Activated T-helper 9 cell treated with anti-CD3 and anti-CD28 coated beads, Interleukin-2, amount 50 U/mL, for 16 hours (primary cell): ENCODE measurements at regions not wholly inside any gene's neighbourhood (a gene's known extent, or its start where the extent isn't known, plus 50 kb on each side); places are given as distances from the start of the nearest gene placed in this dataset.
"Not testable (repeated sequence)": the region's sequence is repeated elsewhere in the genome, so short reads cannot be mapped to it uniquely, and the experiment has no call there.

Experiments used
- DNase-seq: peaks from one replicate; pipeline ENCODE4 v3.0.0-alpha.2; 2020; ENCODE audit warnings: low read depth

- no peak for DNase-seq
Measured at GRCh38 chr4:116539744-116540143, 545.6 kb downstream of the TRAM1L1 start.

DNA sequence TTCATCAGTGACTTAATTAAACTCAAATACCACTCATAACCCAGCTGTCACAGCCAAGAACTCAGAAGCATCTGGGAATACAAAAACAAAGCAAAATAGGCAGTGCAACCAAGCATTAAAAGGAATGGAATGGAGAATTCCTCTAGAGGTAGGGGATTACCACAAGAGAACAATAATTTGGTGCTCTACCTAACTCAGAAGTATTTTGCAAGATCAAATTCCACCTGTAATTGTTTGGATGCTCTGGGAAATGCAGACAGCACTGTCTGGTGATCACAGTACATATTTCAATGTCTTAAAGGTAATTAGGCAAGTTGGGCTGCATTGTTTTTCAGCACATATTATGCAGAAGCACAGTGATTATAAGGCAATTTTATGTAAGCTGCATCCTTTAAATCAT, 547.5 kb downstream of the TRAM1L1 start:
- no peak for DNase-seq

GRCh38 chr4:116536024-116536423, 549.4 kb downstream of the TRAM1L1 start:
- not testable (repeated sequence) for DNase-seq

GRCh38 chr4:116531870-116532269, 553.5 kb downstream of the TRAM1L1 start:
- no peak for DNase-seq

DNA sequence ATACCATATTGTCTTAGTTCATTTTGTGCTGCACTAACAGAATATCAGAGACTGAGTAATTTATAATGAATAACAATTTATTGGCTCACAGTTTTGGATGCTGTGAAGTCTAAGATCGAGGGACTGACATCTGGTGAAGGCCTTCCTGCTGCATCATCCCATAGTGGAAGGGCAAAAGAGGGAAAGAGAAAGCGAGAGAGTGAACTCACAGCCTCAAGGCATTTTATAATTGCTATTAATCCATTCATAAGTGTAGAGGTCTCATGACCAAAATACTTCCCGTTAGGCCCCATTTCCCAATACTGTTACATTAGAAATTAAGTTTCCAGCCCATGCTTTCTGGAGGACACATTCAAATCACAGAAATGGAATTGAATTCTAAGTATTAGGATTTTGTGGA, 554.4 kb downstream of the TRAM1L1 start:
- DNase-seq = no peak

DNA sequence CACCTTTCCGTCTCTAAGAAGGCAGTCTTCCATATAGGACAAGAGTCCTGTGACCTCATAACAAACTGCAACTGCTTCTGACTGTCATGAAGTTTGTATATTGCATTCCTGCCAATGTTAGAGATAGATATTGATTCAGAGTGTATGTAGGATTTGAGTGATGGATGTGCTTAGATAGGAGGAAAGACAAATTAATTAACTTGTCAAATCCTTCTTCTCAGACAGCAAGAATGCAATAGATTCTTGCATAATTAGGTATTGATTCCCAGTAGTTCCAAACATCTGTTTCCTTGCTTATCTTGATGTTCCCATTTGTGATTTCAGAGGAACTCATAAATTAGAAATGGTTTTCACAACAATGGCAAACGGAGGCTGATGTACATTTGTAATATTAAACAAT, 555.3 kb downstream of the TRAM1L1 start:
- no peak for DNase-seq

DNA sequence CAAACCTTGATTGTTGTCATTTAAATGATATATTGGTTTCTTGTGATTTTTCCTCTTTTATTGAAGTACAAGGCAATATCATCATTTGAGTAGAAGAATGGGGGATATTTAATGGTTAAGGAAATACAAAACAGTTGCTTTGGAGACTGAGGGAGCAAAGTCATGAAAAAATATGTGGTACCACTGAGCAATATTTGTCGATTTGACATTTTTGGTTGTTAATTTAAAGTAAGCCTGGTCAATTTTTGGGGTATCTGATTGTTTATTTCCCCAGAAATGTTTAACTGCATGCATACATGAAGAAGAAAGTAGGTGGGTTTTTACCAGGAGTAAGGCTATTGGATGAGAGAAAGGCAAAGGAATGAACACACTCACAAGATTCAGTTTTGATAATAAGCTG, 556.2 kb downstream of the TRAM1L1 start:
- no peak for DNase-seq

GRCh38 chr4:116522922-116523321, 562.5 kb downstream of the TRAM1L1 start:
- DNase-seq = no peak

GRCh38 chr4:116520886-116521285, 564.5 kb downstream of the TRAM1L1 start:
- DNase-seq = no peak

DNA sequence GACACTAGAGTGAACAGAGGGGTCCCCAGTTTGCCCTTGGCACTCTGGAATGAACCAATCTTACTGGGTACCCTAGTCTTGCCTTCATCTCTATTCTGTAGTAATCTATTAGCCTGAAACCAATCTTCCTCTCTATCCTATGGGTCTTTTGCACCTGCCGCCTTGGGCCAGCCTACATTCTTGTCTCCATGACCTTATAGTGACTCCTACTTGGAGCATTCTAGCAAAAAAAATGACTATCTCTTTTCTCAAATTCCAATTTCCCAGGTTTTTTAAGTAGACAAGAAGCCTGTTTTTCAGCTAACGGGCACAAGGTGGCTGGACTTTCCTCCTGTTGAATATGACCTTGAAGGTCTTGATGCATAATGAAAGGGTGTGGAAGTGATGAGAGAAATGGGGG, 568.7 kb downstream of the TRAM1L1 start:
- DNase-seq = no peak

DNA sequence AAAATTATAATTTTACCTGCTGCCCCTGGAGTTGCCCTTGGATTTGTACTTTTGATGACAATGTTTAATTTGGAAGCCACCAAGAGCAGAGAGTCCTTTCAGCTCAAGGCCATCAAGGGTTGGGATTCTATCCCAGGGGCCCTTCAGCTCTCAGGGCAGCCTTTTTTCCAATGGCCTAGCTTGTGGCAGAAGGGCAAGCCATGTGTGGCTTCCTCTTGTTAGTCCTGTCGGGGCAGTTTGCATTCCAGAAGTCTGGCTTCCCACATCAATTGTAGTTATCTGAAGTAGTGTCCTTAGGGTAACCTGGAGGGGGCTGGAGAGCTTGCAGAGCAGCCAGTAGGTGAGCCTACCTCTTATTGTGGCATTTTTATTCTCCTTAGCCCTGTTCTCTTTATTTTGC, 569.4 kb downstream of the TRAM1L1 start:
- no peak for DNase-seq

DNA sequence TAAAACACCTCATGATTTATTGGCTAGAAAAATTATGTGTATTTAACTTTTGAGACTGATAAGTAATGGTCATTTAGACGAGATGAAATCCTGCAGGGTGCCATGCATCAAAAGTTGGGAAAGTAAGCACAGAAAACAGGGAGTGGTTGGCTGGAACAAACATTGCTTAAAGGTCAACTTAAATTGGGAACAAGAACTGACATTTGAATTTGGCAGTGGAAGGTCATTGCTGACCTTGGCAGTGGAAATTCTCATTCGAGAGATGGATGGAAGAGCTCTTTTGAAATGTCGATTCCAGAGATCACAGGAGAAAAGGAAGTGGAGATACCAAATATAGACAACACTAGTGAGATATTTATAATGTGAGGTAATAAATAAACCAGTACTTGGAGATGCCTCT, 572.8 kb downstream of the TRAM1L1 start:
- no peak for DNase-seq

GRCh38 chr4:116501954-116502353, 583.4 kb downstream of the TRAM1L1 start:
- DNase-seq = no peak

DNA sequence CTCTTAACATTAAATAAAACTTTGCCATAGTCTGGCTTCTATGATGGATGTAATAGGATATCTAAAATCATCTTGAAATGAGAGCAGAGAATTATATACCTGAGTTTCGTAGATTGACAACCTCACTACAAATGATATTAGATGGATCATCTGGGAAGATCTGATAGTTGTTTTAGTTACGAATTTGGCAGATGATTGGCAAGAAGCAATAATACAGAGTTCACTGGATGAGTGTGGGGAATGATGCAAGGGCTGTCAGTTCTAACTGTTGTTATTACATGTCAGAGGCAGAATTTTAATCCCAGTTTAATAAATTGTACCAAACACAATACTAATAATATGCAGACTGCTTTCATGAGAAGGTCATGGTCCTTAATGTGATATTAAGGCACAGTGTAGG, 585.2 kb downstream of the TRAM1L1 start:
- DNase-seq = no peak

DNA sequence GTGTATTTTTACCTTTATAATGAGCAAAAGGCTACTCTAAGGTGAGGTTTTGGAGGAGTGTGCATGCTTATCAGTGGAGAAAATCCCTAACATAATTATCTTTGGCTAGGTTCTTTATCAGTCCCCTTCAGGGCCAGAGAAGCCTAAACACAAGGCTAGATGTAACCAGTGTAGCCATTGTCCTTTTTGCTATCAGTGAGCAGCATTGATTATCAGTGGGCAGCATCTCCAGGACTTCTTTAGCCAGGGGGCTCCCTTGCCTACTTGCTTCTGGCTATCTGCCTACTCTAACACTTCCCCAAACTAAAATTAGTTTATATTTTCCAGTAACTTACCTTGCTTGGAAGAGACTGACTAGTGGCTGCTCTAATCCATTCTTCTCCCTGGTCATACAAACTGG, 595.6 kb downstream of the TRAM1L1 start:
- no peak for DNase-seq

DNA sequence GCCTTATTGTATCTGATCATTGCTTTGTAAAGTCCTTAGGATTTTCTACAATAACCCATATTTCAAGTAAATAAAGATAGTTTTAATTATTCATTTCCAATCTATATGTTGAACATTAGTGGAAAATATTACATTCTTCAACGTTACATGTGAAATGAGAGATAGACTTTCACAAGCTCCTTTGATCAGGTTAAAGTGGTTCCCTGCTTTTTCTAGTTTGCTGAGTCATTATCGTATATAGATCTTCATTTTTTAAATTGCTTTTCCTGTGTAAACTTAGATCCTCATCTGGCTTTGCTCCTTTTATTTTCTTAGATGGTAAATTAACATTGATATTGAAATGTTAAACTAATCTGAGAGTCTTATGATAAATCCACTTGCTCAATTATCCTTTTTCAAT, 599.0 kb downstream of the TRAM1L1 start:
- DNase-seq = no peak

GRCh38 chr4:116480546-116480945, 604.8 kb downstream of the TRAM1L1 start:
- DNase-seq = no peak

GRCh38 chr4:116478343-116478742, 607.0 kb downstream of the TRAM1L1 start:
- no peak for DNase-seq

DNA sequence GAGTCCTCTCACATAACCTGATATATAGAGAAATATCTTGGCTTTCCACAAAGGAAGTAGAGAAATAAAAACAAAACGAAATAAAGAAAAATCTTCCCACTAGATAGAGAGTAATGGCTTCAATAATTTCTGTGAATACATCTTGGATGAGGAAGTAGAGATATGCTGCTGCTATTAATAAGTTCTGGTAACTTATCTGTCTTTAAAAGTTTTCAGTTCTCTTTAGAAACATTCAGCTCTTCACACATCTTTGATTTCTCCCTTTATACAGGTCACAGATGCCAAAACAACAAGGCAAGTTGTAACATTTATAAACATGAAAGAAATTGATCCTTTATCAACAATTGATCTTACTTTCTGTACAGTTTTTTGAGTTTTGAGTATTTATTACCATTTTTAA, 615.8 kb downstream of the TRAM1L1 start:
- no peak for DNase-seq

DNA sequence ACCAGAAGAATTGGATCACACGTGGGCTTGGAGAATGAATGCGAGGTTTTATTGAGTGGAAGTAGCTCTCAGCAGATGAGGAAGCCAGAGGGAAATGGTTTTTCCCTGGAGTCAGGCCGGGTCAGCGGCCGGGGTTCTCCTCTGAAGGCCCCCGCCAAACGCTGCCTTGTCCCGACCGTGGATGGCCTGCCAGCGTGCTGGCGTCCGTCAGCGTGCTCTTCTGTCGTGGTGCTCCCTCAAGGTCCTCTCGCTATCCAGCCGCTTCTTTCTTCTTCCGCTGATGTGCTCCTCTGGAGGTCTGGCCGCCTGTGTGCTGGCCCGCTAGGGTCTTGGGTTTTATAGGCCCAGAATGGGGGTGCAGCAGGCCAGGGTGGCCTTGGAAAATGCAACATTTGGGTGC, 632.2 kb downstream of the TRAM1L1 start:
- no peak for DNase-seq

GRCh38 chr4:116449764-116450163, 635.6 kb downstream of the TRAM1L1 start:
- DNase-seq = no peak

DNA sequence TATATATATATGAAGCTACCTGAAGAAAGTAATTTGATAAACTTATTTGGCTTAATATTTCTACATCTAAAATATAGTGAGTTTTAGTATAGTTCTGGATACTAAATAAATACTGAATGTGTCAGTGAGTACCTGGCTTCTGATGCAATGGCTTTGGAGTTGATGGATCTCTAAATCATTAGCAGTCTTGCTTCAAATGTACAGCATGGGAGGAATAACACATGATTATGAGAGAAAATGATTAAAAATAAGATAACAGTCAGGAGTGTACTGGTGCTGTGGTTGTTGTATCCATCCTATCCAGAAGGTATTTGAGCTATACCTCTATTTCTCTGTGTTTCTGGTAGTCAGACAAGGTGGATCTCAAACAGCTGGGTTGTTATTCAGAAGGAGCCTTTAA, 641.3 kb downstream of the TRAM1L1 start:
- DNase-seq = no peak

DNA sequence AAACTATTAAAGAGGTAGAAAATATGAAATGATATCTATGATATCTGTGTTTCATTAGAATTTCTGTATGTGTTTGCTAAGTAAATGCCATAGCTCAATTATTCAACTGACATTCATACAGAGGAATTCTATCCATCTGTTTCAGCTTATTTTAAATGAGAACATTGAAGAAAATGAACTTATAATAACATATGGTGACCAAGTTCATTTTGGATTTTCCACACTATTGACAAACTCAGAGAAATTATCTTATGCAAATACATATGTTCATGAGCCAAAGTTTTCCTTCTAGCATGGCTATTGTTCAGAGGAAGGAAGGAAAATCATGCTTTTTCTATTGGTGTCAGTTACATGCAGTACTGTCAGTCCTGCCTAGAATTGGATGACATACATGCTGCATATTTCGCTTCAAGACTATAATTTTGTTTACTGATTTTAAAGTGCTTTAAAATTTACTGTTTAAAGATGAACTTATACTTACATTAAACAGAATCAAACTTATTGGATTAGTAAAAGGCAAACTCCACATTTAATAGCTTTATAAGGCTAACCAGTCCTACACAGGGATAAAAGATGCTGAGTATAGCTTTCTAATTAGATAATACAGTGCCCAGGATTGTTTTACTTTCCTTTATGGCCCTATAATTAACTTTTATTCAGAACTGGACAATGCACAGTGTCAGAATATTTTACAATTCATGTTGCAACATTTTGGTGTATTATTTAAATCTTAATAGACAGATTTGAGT, 646.2 kb downstream of the TRAM1L1 start:
- DNase-seq = no peak

- no peak for DNase-seq
Measured at GRCh38 chr4:116438417-116438816, 647.0 kb downstream of the TRAM1L1 start.

DNA sequence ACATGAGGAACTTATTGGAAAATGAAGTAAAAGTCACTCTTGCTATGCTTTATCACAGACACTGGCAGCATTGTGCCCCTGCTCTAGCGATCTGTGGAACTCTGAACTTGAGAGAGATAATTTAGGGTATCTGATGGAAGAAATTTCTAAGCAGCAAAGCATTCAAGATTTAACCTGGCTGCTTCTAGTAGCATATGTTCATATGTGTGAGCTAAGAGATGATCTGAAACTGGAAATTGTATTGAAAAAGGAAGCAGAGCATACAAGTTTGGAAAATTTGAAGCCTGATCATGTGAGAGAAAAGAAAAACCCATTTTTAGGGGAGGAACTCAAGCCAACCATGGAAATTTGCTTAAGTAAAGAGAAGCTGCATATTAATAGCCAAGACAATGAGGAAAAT, 657.7 kb downstream of the TRAM1L1 start:
- no peak for DNase-seq
